Stimulated activated CD8-positive, alpha-beta memory T cell treated with anti-CD3 and anti-CD28 coated beads, Interleukin-15, amount 100 ng/mL, for 1 hour (primary cell): ENCODE measurements at regions not wholly inside any gene's neighbourhood (a gene's known extent, or its start where the extent isn't known, plus 50 kb on each side); places are given as distances from the start of the nearest gene placed in this dataset.

Experiments used
- DNase-seq: peaks from one replicate; pipeline ENCODE4 v3.0.0-alpha.2; 2020; ENCODE audit warnings: low read depth

DNA sequence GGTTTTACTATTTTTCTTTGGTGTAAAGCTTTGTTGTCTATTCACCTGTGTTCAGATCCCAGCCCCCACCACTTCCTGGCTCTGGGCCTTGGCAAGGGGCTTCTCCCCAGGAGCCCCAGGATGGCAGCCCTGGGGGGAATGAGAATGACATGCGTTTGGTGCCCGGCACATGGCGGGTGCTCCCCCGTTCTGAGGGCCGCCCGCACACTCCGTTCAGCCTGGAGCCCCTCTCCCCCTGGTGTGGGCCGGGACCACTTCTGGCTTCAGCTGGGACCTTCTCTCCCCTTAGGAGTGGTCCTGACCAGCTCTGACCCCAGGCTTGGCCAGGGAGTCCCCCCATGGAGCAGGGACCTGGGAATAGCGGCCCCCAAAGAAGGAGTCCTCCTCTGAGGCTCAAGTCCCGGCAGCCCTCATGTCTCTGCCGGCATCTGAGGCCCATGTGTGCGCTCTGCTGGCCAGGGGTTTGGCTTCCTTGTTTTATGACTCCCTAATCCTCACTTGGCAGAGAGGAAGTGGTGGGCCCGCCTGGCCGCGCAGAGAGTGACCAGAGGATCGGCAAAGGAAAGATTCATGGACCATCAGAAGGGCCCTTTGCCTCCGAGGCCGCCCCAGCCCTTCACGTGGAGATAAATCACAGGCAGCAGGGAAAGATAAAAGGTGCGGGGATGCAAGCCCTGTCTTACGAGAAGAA, 57.0 kb upstream of the LMX1B start:
- no peak for DNase-seq

- peak; percentile 41 for DNase-seq
These were observed 55.6 kb upstream of the LMX1B start for GRCh38 chr9:126558051-126558665.

GRCh38 chr9:126559296-126559695, 54.4 kb upstream of the LMX1B start:
- no peak for DNase-seq

- DNase-seq = no peak
These were observed 52.1 kb upstream of the LMX1B start for GRCh38 chr9:126561582-126561981.

- DNase-seq = no peak
These were observed 50.2 kb upstream of the LMX1B start for GRCh38 chr9:126563556-126563955.
